A673 (cell line): ENCODE measurements at regions not wholly inside any gene's neighbourhood (a gene's known extent, or its start where the extent isn't known, plus 50 kb on each side); places are given as distances from the start of the nearest gene placed in this dataset.

Experiments used
- EZH2 ChIP-seq: fragments of 200-600 bp; sonication (generic); IDR thresholded peaks from 2 replicates; pipeline ENCODE4 v1.6.1; 2017; ENCODE audit warnings: borderline replicate concordance, low read depth, mild to moderate bottlenecking, mixed read lengths, antibody characterized with exemption, low read length; ENCODE audit not compliant: poor library complexity, severe bottlenecking
- TF ChIP-seq, protein P1 (sequence below): fragments of 300-800, 200-600 bp; sonication (generic); conservative IDR thresholded peaks from 2 replicates; pipeline ENCODE4 v1.5.1; 2017; ENCODE audit warnings: low read depth, mild to moderate bottlenecking, antibody characterized with exemption, low read length, moderate library complexity, mixed read lengths

DNA sequence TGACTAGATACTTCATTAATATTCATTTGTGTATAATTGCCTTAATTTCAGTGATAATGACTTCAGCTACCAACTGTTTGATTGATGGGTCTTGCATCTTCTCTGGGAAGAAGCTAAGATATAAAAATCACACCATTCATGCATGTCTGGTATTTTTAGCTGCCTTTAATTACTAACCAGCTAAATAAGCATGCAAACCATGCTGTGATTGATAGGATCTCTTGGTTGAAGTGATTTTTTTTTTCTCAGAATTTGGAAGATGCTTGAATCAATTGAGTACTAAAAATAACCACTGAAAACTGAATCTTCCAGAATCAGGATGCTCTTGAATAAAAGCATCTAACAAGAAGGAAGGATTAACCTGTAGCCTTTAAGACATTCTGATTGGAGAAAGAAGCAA lies 668.8 kb downstream of the TDRD15 start:
- TF ChIP-seq, protein P1, sequence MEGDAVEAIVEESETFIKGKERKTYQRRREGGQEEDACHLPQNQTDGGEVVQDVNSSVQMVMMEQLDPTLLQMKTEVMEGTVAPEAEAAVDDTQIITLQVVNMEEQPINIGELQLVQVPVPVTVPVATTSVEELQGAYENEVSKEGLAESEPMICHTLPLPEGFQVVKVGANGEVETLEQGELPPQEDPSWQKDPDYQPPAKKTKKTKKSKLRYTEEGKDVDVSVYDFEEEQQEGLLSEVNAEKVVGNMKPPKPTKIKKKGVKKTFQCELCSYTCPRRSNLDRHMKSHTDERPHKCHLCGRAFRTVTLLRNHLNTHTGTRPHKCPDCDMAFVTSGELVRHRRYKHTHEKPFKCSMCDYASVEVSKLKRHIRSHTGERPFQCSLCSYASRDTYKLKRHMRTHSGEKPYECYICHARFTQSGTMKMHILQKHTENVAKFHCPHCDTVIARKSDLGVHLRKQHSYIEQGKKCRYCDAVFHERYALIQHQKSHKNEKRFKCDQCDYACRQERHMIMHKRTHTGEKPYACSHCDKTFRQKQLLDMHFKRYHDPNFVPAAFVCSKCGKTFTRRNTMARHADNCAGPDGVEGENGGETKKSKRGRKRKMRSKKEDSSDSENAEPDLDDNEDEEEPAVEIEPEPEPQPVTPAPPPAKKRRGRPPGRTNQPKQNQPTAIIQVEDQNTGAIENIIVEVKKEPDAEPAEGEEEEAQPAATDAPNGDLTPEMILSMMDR: no peak
- no peak for TF ChIP-seq EZH2
